Fibroblast of pulmonary artery (primary cell): ENCODE measurements at regions not wholly inside any gene's neighbourhood (a gene's known extent, or its start where the extent isn't known, plus 50 kb on each side); places are given as distances from the start of the nearest gene placed in this dataset.

Experiments
- DNase-seq: peaks from one replicate; pipeline ENCODE4 v3.0.0-alpha.2; 2010; ENCODE audit warnings: low read depth
- H3K4me3 ChIP-seq: replicated peaks from 2 replicates; pipeline ENCODE4 v1.5.1; 2011; ENCODE audit warnings: low read depth, mild to moderate bottlenecking, control low read depth, low read length, moderate library complexity
- TF ChIP-seq, protein P1 (sequence below): IDR thresholded peaks from 2 replicates; pipeline ENCODE4 v1.5.1; 2011; ENCODE audit warnings: mild to moderate bottlenecking, control low read depth, low read length, inconsistent platforms; ENCODE audit errors: missing control alignments

DNA sequence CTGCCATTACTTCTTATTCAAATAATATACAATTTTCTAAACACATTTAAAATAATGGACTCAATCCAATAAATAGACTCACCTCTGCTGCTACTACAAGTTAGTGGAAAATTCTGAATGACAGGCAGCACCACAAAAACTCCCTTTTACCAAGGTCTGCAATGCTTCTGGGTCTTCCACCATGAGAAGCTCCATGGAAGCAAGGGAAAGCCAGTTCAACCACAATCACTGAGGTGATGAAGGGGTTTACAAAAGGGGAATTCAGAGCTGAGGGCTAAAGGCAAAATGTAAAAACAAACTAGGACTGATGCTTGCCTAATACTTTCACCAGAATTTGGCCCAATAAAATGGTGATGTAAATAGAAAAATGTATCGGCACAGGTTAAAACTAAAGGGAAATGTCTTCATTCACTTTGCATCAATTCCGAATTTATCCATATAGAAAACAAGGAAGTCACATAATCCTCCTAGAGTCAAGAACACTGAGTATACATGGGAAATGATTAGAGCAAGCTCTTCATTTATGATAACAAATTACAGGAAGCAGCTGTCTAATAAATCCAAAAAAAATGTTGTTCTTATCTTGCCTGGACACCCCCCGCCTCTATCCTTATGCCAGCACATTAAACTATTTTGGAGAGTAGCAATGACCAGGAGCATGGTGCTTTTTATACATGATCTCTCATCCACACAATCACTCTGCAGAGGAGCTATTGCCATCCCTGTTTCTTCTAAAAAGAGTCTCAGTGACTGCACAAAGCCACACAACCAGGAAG, 66.3 kb upstream of the NFIB start:
- no peak for DNase-seq
- H3K4me3 ChIP-seq = no peak overlapping the region
- TF ChIP-seq, protein P1, sequence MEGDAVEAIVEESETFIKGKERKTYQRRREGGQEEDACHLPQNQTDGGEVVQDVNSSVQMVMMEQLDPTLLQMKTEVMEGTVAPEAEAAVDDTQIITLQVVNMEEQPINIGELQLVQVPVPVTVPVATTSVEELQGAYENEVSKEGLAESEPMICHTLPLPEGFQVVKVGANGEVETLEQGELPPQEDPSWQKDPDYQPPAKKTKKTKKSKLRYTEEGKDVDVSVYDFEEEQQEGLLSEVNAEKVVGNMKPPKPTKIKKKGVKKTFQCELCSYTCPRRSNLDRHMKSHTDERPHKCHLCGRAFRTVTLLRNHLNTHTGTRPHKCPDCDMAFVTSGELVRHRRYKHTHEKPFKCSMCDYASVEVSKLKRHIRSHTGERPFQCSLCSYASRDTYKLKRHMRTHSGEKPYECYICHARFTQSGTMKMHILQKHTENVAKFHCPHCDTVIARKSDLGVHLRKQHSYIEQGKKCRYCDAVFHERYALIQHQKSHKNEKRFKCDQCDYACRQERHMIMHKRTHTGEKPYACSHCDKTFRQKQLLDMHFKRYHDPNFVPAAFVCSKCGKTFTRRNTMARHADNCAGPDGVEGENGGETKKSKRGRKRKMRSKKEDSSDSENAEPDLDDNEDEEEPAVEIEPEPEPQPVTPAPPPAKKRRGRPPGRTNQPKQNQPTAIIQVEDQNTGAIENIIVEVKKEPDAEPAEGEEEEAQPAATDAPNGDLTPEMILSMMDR = no peak

DNA sequence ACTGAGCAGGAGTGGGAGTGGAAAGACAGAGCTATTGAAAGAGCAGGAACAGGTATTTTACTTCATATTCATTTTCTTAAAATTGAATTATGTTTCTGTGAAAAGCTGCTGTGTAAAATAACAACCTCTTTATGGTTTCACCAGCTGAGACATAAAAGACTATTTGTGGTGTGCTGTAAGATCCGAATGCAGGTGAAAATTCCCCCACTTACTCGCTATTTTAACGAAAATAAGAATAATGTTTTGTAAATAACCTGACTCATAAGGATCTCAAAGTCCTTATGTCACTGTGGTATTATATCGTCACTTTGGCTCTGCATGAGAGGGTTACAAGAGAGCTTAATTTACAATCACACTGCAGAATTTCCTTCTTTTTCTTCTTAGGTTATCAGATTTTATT, 65.3 kb upstream of the NFIB start:
- H3K4me3 ChIP-seq = no peak overlapping the region
- DNase-seq = no peak
- TF ChIP-seq, protein P1 = no peak

GRCh38 chr9:14373706-14374105, 59.8 kb upstream of the NFIB start:
- H3K4me3 ChIP-seq = no peak overlapping the region
- TF ChIP-seq, protein P1 = no peak
- peak; percentile 26 for DNase-seq

DNA sequence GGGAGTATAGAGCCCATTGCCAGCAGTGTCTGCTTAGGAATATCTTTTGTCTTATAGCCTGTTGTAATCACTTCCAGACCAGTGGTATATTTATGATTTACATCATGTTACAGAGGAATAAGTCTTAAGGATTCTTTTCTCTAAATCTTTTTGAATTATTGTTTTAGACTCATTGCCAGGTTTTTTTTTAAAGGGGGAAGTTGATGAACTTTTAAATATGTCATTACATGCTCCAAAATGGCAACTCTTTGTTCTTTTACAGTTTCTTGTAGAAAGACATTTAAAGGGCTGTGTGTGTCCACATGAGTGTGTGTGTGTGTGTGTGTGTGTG, 59.4 kb upstream of the NFIB start:
- peak; percentile 31 for DNase-seq
- TF ChIP-seq, protein P1 = no peak
- H3K4me3 ChIP-seq = no peak overlapping the region

DNA sequence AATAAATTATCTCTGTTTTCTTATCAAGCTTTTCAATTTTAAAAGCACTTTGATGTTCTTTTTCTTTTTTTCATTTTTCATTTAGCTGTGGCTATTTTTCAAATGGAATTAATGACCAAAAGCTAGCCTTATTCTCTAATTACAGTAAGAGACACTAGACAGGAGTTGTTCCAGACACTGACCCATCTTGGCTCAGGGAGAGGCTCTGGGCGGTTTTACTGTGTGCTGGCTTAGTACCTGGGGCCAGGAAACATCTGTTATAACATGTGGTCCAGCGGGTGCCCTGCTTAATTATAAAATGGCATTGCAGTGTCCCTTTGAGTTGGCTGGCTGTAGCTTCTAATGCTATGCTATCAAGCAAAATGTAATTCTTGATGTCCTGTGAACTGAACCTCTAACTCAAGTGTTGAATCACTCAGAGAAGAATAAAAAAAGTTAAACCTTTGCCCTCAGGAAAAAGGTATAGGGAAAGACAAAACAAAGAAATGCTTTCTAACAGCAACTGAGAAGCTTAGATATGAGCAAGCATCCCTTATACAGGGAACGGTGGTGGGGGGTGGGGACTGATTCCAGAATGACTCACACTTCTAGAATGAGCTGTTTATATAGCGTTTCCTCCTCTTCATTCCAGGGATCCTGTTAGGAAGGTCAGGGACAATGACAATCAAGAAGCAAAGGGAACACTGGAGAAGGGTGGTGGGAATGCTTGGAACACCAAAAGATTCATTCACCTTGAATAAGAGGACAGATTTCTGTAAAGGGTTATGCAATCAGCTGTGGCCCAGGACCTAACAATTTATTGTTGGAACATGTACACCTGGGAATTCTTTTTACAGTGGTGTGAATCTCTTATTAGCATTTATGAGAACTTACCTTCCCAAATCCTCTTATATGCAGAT, 58.7 kb upstream of the NFIB start:
- DNase-seq = peak; percentile 82
- H3K4me3 ChIP-seq = no peak overlapping the region
- TF ChIP-seq, protein P1 = no peak

- TF ChIP-seq, protein P1 = no peak
- DNase-seq = no peak
- no peak overlapping the region for H3K4me3 ChIP-seq
Measured at GRCh38 chr9:14369011-14369410, 55.1 kb upstream of the NFIB start.
